ENCODE measurements at regions not wholly inside any gene's neighbourhood (a gene's known extent, or its start where the extent isn't known, plus 50 kb on each side); places are given as distances from the start of the nearest gene placed in this dataset.
"Not testable (repeated sequence)": the region's sequence is repeated elsewhere in the genome, so short reads cannot be mapped to it uniquely, and the experiment has no call there.

DNA sequence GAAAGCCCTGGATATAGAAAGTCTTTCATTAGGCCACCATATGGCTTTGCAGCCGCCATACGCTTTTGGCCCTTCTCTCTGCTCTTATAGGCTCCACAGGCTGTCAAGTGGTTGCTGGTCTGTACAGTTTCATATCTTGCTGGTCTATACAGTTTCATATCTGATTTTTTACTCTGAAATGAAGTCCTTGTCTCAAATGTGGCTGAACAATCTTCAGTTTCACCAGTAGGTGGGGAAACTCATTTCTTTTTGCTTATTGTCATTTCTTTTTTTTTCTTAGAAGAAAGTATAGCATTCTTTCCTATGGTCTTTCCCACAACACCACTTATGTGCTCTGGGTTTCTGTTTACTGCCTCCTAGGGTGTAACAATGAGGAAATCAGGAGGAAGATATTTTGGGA is 771.4 kb upstream of the MMS22L start:
- DNase-seq (ENCODE audit: low spot score) = no peak
- TF ChIP-seq CTCF (IDR thresholded peaks at IDR 0.05; ENCODE audit: extremely low read depth, insufficient read depth, missing control alignments) = peak; percentile 18
- in situ Hi-C loops (cut with MboI; ENCODE audit: low pct_unique_long_range_greater_than_20kb, low sequenced_read_pairs, unreplicated experiment) = no loop called here

GRCh38 chr6:98056955-98057354 is 773.9 kb upstream of the MMS22L start:
- no peak for TF ChIP-seq CTCF (IDR thresholded peaks at IDR 0.05; ENCODE audit: extremely low read depth, insufficient read depth, missing control alignments)
- no peak for DNase-seq (ENCODE audit: low spot score)
- in situ Hi-C loops (cut with MboI; ENCODE audit: low pct_unique_long_range_greater_than_20kb, low sequenced_read_pairs, unreplicated experiment) = no loop called here

DNA sequence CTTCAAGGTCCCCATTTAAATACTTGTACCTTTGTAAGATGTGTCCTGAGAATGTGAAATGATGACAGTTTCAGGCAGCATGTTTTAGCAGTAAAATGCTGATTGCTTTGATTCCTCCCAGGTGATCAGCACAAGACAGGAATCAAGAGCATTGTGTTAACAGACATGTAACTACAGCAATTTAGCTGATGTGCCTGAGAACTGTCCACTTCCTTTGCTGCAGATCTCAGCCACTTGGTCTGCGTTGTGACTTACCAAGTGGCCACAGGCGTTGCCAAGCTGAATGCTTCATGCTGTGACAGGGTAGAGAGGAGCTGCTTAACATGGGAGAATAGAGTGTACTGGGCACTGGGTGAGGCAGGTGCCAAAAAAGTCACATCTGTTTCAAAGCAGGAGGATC is 767.0 kb upstream of the POU3F2 start:
- in situ Hi-C loops (cut with MboI; ENCODE audit: low pct_unique_long_range_greater_than_20kb, low sequenced_read_pairs, unreplicated experiment) = no loop called here
- TF ChIP-seq CTCF (IDR thresholded peaks at IDR 0.05; ENCODE audit: extremely low read depth, insufficient read depth, missing control alignments) = no peak
- DNase-seq (ENCODE audit: low spot score) = no peak

- not testable (repeated sequence) for DNase-seq (ENCODE audit: low spot score)
Measured at GRCh38 chr6:98088537-98088936, 745.8 kb upstream of the POU3F2 start.

DNA sequence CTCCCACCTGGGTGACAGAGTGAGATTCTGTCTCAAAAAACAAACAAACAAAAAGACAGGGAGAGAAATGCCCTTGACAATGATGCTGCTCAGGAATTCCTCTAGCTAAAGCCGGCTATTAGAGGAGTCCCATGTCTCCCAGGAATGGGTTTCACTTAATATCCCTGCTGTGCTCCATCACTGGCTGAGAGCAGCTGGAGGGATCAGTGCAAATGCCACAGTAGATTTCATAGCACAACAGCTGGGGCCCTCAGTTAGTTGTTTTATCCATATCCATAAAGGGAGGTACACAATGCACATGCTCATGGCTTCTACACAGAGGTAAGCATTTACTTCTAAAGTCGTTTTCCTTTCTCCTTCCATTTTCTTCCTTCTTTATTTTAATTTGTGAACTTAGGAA is 742.0 kb upstream of the POU3F2 start:
- in situ Hi-C loops (cut with MboI; ENCODE audit: low pct_unique_long_range_greater_than_20kb, low sequenced_read_pairs, unreplicated experiment) = no loop called here
- no peak for DNase-seq (ENCODE audit: low spot score)

More at GRCh38 chr6:98088537-98088936, 745.8 kb upstream of the POU3F2 start:
- in situ Hi-C loops (cut with MboI; ENCODE audit: low pct_unique_long_range_greater_than_20kb, low sequenced_read_pairs, unreplicated experiment) = not testable (repeated sequence)

GRCh38 chr6:98094696-98095095 is 739.7 kb upstream of the POU3F2 start:
- no peak for TF ChIP-seq CTCF (IDR thresholded peaks at IDR 0.05; ENCODE audit: extremely low read depth, insufficient read depth, missing control alignments)
- no peak for DNase-seq (ENCODE audit: low spot score)

More for the DNA sequence above, 742.0 kb upstream of the POU3F2 start:
- no peak for TF ChIP-seq CTCF (IDR thresholded peaks at IDR 0.05; ENCODE audit: extremely low read depth, insufficient read depth, missing control alignments)

GRCh38 chr6:98107801-98108200 is 726.6 kb upstream of the POU3F2 start:
- no peak for DNase-seq (ENCODE audit: low spot score)
- no peak for TF ChIP-seq CTCF (IDR thresholded peaks at IDR 0.05; ENCODE audit: extremely low read depth, insufficient read depth, missing control alignments)
- in situ Hi-C loops (cut with MboI; ENCODE audit: low pct_unique_long_range_greater_than_20kb, low sequenced_read_pairs, unreplicated experiment) = no loop called here

More at GRCh38 chr6:98094696-98095095, 739.7 kb upstream of the POU3F2 start:
- in situ Hi-C loops (cut with MboI; ENCODE audit: low pct_unique_long_range_greater_than_20kb, low sequenced_read_pairs, unreplicated experiment) = no loop called here

All from GM13977 (cell line).